GM06990 (cell line): ENCODE measurements at regions not wholly inside any gene's neighbourhood (a gene's known extent, or its start where the extent isn't known, plus 50 kb on each side); places are given as distances from the start of the nearest gene placed in this dataset.
"Not testable (repeated sequence)": the region's sequence is repeated elsewhere in the genome, so short reads cannot be mapped to it uniquely, and the experiment has no call there.

Experiments used
- DNase-seq: peaks from one replicate; pipeline ENCODE4 v3.0.0-alpha.2; 2011; ENCODE audit not compliant: insufficient read length; ENCODE audit errors: extremely low read depth
- H3K27me3 ChIP-seq: replicated peaks from 2 replicates; pipeline ENCODE4 v1.6.0; 2011; ENCODE audit warnings: low read length; ENCODE audit not compliant: control insufficient read depth, insufficient read depth
- H3K36me3 ChIP-seq: 2 replicates; pipeline ENCODE4 v1.5.1; 2011; ENCODE audit warnings: low read length; ENCODE audit not compliant: control insufficient read depth, insufficient read depth
- H3K4me3 ChIP-seq: replicated peaks from 2 replicates; pipeline ENCODE4 v1.5.1; 2011; ENCODE audit warnings: low read depth, mild to moderate bottlenecking, control low read depth, low read length
- TF ChIP-seq, protein P1 (sequence below): IDR thresholded peaks from 2 replicates; pipeline ENCODE4 v1.5.1; 2011; ENCODE audit warnings: low read length, control low read depth, mild to moderate bottlenecking, inconsistent platforms; ENCODE audit not compliant: insufficient read depth, poor library complexity, severe bottlenecking

GRCh38 chr14:105938055-105938863, 411.9 kb downstream of the TMEM121 start:
- H3K4me3 ChIP-seq: no peak overlapping the region
- no peaks in the 10 kb centered on the region for H3K27me3 ChIP-seq
- no peaks in the 10 kb centered on the region for H3K36me3 ChIP-seq
- no peak for DNase-seq
- TF ChIP-seq, protein P1, sequence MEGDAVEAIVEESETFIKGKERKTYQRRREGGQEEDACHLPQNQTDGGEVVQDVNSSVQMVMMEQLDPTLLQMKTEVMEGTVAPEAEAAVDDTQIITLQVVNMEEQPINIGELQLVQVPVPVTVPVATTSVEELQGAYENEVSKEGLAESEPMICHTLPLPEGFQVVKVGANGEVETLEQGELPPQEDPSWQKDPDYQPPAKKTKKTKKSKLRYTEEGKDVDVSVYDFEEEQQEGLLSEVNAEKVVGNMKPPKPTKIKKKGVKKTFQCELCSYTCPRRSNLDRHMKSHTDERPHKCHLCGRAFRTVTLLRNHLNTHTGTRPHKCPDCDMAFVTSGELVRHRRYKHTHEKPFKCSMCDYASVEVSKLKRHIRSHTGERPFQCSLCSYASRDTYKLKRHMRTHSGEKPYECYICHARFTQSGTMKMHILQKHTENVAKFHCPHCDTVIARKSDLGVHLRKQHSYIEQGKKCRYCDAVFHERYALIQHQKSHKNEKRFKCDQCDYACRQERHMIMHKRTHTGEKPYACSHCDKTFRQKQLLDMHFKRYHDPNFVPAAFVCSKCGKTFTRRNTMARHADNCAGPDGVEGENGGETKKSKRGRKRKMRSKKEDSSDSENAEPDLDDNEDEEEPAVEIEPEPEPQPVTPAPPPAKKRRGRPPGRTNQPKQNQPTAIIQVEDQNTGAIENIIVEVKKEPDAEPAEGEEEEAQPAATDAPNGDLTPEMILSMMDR: no peak

GRCh38 chr14:105938959-105939358, 412.6 kb downstream of the TMEM121 start:
- no peaks in the 10 kb centered on the region for H3K36me3 ChIP-seq
- H3K27me3 ChIP-seq: no peaks in the 10 kb centered on the region
- no peak overlapping the region for H3K4me3 ChIP-seq
- DNase-seq: no peak
- TF ChIP-seq, protein P1: no peak

- Histone ChIP-seq H3K36me3 (no peaks in the 10 kb centered on the region), H3K27me3 (no peaks in the 10 kb centered on the region), H3K4me3 (no peak overlapping the region)
- TF ChIP-seq, protein P1: no peak
- no peak for DNase-seq
Observed at GRCh38 chr14:105939810-105940508, 413.6 kb downstream of the TMEM121 start.

GRCh38 chr14:105940534-105941225, 414.3 kb downstream of the TMEM121 start:
- no peaks in the 10 kb centered on the region for H3K27me3 ChIP-seq
- no peaks in the 10 kb centered on the region for H3K36me3 ChIP-seq
- TF ChIP-seq, protein P1: no peak
- no peak for DNase-seq
- H3K4me3 ChIP-seq: no peak overlapping the region

- no peak for DNase-seq
- TF ChIP-seq, protein P1: no peak
- H3K27me3 ChIP-seq: no peaks in the 10 kb centered on the region
- no peak overlapping the region for H3K4me3 ChIP-seq
- no peaks in the 10 kb centered on the region for H3K36me3 ChIP-seq
Observed at GRCh38 chr14:105941226-105942166, 415.1 kb downstream of the TMEM121 start.

GRCh38 chr14:105942725-105943124, 416.3 kb downstream of the TMEM121 start:
- not testable (repeated sequence) for DNase-seq, H3K4me3 ChIP-seq, H3K27me3 ChIP-seq, H3K36me3 ChIP-seq
